Psoas muscle (tissue), 7 donors: ENCODE measurements at regions not wholly inside any gene's neighbourhood (a gene's known extent, or its start where the extent isn't known, plus 50 kb on each side); places are given as distances from the start of the nearest gene placed in this dataset.

Source experiments
- ATAC-seq, 4 donors: fragments of 200-7000 bp; cut with Tn5 transposase; one replicate each; pipeline ENCODE4 v1.9.1; 2020; ENCODE audit warnings: moderate library complexity in 3 of 4, mild to moderate bottlenecking in 2 of 4
- DNase-seq, 2 donors: peaks; one replicate each; pipeline ENCODE4 v3.0.0-alpha.2; 2020
- H3K27ac ChIP-seq: fragments of 200-600 bp; one replicate; pipeline ENCODE4 v1.8.0; 2022
- H3K27me3 ChIP-seq, 3 donors: fragments of 200-600 bp in 1 of 3; one replicate each; pipeline versions ENCODE4 v1.6.1 to v1.8.0; 2013 to 2022; ENCODE audit warnings: low read length in 2 of 3, mild to moderate bottlenecking in 2 of 3, moderate library complexity in 1 of 3; ENCODE audit not compliant: insufficient read depth in 3 of 3
- H3K36me3 ChIP-seq, 2 donors: fragments of 200-600 bp in 1 of 2; one replicate each; pipeline versions ENCODE4 v1.6.1 to v1.8.0; 2013 to 2022; ENCODE audit warnings: low read depth in 1 of 2, mild to moderate bottlenecking in 1 of 2, moderate library complexity in 1 of 2; ENCODE audit not compliant: insufficient read depth in 1 of 2
- H3K4me1 ChIP-seq: fragments of 200-600 bp; one replicate; pipeline ENCODE4 v1.8.0; 2022
- H3K4me3 ChIP-seq: fragments of 200-600 bp; one replicate; pipeline ENCODE4 v1.8.0; 2022; ENCODE audit warnings: mild to moderate bottlenecking
- H3K9me3 ChIP-seq: fragments of 200-600 bp; one replicate; pipeline ENCODE4 v1.8.0; 2022
- WGBS, 3 donors: extraction: QIAGEN DNeasy Blood & Tissue Kit; methylation state at CpG; one replicate each; pipeline versions ENCODE4 v1.1.6 to v1.1.7; 2013; 5-methylcytosine and 5-hydroxymethylcytosine counted together
- intact Hi-C, 2 donors: fragments of 100-400 bp; cut with DNase I; formaldehyde crosslinking; loops; one replicate each; pipeline versions ENCODE4 v1.11.0 to v1.14.2; 2022
- TF ChIP-seq, protein P1 (sequence below): fragments of 200-600 bp; IDR thresholded peaks from one replicate; pipeline ENCODE4 v1.8.0; 2022; ENCODE audit warnings: antibody characterized with exemption
- donor health status: healthy with polysubstance abuse.
- donor health status: DM: no; HTN: no; CAD: no; lungs with moderate emphysema.
- donor health status: Bipolar disorder and iron deficiency.
- donor health status: healthy.
- donor health status: DM: yes; HTN: yes; CAD: no.
- donor health status: DM: no; HTN: no; CAD: no.
- donor health status: DM: yes; HTN: yes; CAD: no.

DNA sequence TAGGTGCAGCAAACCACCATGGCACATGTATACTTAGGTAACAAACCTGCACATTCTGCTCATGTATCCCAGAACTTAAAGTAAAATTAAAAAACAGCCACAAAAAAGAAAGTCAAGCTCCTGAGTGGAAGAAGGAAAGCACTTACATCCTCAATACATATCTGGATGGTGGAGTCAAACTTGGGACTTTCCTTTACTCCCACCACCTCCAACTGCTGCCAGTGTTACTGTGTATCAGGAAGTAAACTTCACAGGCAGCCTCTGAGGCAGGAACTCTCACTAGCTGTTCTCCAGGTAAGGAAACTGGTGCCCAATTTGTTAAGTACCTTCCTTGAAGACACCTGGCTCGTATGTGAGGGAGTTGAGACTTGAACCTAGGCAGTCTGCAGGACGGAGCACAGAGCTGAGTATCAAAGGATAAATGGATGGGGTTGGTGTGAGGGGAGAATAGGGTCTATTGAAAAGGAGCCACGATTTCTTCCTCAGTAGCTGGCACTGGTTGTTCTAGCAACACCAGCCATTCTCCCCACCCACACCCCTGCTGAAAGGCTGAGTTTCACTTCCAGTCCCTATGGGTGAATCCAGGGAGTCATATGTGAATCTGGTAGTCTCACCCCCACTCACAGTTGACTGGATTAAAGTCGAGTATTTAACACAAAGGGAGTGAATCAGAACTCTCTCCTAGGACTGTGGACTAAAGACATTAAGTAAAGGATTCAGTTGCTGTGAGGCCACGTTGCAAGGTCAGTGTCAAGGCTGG lies 50.0 kb upstream of the GPR39 start:
- H3K27ac ChIP-seq: no peak overlapping the region
- peaks cover 11% of the 10 kb centered on the region for H3K9me3 ChIP-seq
- no peak for DNase-seq
- intact Hi-C loops: no loop called here
- TF ChIP-seq, protein P1, sequence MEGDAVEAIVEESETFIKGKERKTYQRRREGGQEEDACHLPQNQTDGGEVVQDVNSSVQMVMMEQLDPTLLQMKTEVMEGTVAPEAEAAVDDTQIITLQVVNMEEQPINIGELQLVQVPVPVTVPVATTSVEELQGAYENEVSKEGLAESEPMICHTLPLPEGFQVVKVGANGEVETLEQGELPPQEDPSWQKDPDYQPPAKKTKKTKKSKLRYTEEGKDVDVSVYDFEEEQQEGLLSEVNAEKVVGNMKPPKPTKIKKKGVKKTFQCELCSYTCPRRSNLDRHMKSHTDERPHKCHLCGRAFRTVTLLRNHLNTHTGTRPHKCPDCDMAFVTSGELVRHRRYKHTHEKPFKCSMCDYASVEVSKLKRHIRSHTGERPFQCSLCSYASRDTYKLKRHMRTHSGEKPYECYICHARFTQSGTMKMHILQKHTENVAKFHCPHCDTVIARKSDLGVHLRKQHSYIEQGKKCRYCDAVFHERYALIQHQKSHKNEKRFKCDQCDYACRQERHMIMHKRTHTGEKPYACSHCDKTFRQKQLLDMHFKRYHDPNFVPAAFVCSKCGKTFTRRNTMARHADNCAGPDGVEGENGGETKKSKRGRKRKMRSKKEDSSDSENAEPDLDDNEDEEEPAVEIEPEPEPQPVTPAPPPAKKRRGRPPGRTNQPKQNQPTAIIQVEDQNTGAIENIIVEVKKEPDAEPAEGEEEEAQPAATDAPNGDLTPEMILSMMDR: no peak
- no peak overlapping the region for H3K4me3 ChIP-seq
- no peaks in the 10 kb centered on the region for H3K36me3 ChIP-seq
- no peak for ATAC-seq
- H3K4me1 ChIP-seq: no peaks in the 10 kb centered on the region
- peaks cover 0 to 2% (median 0%) of the 10 kb centered on the region in 3 donors for H3K27me3 ChIP-seq
- 68 to 74% (median 70%) methylated on average over 5 of the region's 5 CpGs for WGBS, 3 donors
